Mononuclear cell (primary cell): ENCODE measurements at regions not wholly inside any gene's neighbourhood (a gene's known extent, or its start where the extent isn't known, plus 50 kb on each side); places are given as distances from the start of the nearest gene placed in this dataset.

Source experiments
- H3K27me3 ChIP-seq: 2 replicates; pipeline ENCODE4 v1.6.0; 2011; ENCODE audit warnings: low read length, control low read depth; ENCODE audit not compliant: insufficient read depth
- H3K4me1 ChIP-seq: 2 replicates; pipeline ENCODE4 v1.5.1; 2011; ENCODE audit warnings: mild to moderate bottlenecking, low read length, control low read depth; ENCODE audit not compliant: insufficient read depth
- H3K4me3 ChIP-seq: 2 replicates; pipeline ENCODE4 v1.5.1; 2011; ENCODE audit warnings: mild to moderate bottlenecking, low read length, moderate library complexity
- H3K9me3 ChIP-seq: 2 replicates; pipeline ENCODE4 v1.5.1; 2011; ENCODE audit warnings: low read depth, mild to moderate bottlenecking, control low read depth, low read length

DNA sequence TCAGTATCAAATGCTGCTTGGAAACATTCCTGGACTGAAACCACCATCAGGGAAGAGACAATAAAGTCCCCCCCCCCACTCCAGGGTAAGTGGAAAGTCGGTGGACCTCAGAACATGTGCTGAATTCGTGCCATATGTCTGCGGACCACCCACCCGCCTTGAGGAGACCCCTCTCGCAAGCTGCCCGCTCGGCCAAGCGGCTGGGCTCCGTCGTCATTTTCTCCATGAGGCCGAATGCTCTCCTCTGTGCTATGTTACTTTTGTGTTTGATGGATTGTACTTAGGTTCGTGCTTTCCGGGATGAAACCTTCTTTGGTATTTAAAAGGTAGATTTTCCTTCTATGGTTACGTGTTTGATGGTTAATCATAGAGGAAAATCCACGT is 136.2 kb upstream of the RTL1 start:
- H3K9me3 ChIP-seq, result no peaks in the 10 kb centered on the region

DNA sequence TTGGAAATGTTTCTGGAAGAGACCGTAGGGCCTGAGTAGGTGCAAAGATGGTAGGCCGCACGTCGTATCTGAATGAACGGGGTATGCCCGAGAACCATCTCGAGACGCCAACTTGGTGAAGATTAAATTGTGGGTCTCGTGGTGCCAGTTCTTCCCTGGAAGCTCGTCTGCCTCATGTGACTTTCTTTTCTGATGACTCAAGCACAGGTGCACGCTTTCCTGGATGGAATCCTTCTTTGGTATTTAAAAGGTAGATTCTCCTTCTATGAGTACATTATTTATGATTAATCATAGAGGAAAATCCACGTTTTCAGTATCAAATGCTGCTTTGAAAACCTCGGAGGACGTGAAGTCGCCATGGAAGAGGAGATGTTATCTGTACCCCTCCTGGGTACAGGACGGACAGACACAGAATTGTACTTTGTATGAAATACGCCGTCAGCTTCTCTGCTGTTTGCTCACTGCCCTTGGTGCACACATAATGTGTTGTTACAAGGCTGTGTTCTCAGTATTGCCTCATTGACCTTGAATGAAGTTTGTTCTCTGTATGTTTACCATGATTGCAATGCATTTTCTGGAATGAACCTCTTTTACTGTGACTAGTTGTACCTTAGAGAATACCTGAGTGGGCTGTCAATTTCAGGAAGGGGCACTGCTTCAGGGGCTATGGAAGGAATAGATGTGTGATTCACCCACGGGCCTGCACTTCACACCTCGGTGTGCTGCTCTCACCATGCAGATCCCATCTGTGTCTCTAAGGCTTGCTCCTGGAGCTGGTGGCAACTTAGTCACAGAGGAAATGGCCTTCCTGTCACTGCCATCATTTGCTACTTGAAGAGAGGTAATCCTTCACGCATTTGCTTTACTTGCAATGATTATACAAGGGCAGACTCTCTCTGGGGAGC is 137.3 kb upstream of the RTL1 start:
- Histone ChIP-seq H3K4me1 (no peaks in the 10 kb centered on the region), H3K9me3 (no peaks in the 10 kb centered on the region), H3K4me3 (no peak overlapping the region), H3K27me3 (no peaks in the 10 kb centered on the region)

More for the DNA sequence above, 136.2 kb upstream of the RTL1 start:
- Histone ChIP-seq H3K4me3 (no peak overlapping the region), H3K4me1 (no peaks in the 10 kb centered on the region), H3K27me3 (no peaks in the 10 kb centered on the region)

DNA sequence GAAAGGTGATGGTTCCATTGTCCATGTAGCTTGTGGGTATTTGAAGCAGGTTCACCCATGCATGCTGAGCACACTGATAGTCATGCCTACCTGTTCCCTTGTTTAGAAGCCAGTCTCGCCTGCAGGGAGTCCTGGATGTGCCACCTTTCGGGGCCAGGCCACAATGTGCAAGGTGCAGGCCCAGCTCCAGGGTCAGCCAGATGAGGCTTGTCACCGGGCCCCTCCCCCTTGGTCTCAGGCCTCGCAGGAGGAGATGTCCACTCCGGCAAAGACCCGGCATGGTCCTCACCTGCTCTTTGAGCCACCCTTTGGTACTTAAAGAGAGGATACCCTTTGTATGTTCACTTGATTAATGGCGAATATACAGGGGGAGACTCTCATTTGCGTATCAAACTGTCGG is 140.4 kb upstream of the RTL1 start:
- Histone ChIP-seq H3K4me1 (no peaks in the 10 kb centered on the region), H3K4me3 (no peak overlapping the region), H3K9me3 (no peaks in the 10 kb centered on the region), H3K27me3 (no peaks in the 10 kb centered on the region)

DNA sequence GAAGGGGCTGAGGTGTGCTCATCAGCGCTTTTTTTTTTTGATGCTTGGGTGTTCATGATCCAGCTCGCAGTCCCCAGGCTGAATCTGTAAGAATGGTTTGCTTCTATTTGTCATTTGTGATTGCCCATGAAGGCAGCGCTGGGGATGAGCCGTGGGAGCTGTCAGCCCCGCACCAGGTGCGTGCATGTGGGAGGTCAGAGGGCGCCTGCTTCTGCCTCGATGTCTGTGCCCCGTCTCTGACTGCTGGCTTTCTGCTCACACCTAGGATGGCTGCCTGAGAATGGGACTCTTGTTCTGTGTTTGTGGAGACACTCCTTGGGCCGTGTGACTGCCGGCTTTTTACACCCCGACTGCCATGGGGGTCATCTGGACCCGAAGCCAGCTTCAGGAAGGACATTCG is 141.2 kb upstream of the RTL1 start:
- H3K27me3 ChIP-seq, result no peaks in the 10 kb centered on the region
- no peaks in the 10 kb centered on the region for H3K9me3 ChIP-seq
- H3K4me3 ChIP-seq, result no peak overlapping the region
- H3K4me1 ChIP-seq, result no peaks in the 10 kb centered on the region

DNA sequence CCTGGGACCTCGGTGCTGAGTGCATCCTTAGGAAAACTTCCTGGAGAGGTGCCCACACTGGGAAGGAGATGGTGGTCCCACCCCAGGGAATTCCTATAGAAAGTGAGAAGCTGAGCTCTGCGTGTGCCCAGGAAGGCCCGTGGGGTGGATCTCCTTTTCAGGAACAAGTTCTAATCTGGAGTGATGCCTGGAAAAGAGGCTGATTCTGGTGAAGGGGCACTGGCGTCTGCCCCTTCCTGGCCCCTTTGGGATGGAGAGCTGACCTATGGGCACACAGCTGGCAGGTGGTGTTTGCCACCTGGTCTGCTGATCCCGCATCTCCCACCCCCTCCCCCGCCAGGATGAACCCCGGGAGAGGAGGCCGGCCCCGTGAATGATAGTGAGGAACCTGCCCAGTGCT is 142.0 kb upstream of the RTL1 start:
- Histone ChIP-seq H3K4me1 (no peaks in the 10 kb centered on the region), H3K9me3 (no peaks in the 10 kb centered on the region), H3K4me3 (no peak overlapping the region), H3K27me3 (no peaks in the 10 kb centered on the region)

DNA sequence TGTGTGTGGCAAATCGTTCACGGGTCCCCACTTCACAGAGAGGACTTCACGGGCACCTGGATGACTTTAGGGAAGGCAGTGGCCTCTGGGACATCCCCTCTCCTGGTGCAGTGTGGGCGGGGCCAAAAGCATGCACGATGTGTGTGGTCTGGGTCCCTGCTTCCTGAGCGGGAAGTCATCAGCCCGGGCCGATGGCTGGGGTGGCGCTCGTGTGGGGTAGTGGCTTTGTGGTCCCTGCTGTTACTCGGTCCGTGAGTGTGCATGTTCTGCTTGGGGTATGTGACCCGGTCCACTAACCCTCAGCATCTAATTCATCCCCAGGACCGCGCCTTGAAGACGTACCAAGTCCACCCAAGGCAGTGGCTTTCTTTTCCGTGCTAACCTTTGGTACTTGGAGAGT is 142.5 kb upstream of the RTL1 start:
- Histone ChIP-seq H3K4me3 (no peak overlapping the region), H3K9me3 (no peaks in the 10 kb centered on the region), H3K27me3 (no peaks in the 10 kb centered on the region), H3K4me1 (no peaks in the 10 kb centered on the region)

DNA sequence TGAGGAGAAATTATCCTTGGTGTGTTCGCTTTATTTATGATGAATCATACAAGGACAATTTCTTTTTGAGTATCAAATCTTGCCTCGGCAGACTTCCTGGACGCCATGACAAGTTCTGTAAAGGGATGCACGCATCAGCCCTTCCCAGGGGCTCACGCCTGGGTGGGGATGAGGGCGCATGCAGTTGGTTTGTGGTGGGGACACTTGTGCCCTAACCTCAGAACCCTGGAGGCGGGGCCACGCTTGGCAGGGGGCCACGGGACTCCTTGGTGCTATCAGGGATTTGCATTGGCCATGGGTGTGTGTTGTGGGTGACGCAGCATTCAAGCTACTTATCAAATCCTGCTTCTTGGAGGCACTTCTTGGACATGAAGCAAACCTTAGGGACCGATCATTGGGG is 143.8 kb upstream of the RTL1 start:
- Histone ChIP-seq H3K27me3 (no peaks in the 10 kb centered on the region), H3K4me3 (no peak overlapping the region), H3K4me1 (no peaks in the 10 kb centered on the region), H3K9me3 (no peaks in the 10 kb centered on the region)

DNA sequence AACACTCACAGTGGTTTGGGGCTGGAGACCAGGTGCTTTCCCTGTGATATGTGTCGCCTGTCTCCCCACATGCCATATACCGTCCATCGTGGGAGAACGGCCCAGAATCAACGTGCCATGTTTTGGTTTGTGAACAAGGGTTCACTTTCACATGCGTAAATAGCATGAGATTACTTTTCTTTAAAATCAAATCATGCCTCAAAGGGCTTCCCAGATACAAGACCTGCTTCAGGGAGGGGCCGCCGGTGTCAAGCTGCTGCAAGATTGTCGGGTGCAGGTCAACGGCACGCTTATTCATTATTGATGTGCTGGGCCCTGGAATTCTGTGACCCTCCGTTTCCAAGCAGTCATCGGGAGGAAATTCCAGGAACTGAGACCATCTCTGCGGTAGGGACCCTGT is 145.2 kb upstream of the RTL1 start:
- H3K27me3 ChIP-seq, result no peaks in the 10 kb centered on the region
- H3K9me3 ChIP-seq, result no peaks in the 10 kb centered on the region
- no peak overlapping the region for H3K4me3 ChIP-seq
- H3K4me1 ChIP-seq, result no peaks in the 10 kb centered on the region

DNA sequence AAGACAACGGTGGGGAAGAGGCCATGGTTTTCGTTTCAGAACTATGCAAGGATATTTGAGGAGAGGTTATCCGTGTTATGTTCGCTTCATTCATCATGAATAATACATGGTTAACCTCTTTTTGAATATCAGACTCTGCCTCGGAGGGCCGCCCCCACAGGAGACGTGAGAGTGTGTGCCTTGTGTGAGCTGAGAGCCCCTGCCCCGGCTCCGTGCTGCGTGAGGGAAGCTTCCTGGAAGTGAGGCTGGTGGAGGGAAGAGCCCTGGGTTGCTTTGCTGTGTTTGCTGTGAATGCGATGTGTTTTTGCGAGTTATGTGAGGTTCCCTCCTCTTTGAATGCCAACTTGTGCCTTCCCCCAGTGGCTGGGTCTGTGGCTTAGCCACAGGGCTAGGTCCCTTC is 146.0 kb upstream of the RTL1 start:
- H3K4me1 ChIP-seq, result no peaks in the 10 kb centered on the region
- H3K9me3 ChIP-seq, result no peaks in the 10 kb centered on the region
- H3K4me3 ChIP-seq, result no peak overlapping the region
- H3K27me3 ChIP-seq, result no peaks in the 10 kb centered on the region

DNA sequence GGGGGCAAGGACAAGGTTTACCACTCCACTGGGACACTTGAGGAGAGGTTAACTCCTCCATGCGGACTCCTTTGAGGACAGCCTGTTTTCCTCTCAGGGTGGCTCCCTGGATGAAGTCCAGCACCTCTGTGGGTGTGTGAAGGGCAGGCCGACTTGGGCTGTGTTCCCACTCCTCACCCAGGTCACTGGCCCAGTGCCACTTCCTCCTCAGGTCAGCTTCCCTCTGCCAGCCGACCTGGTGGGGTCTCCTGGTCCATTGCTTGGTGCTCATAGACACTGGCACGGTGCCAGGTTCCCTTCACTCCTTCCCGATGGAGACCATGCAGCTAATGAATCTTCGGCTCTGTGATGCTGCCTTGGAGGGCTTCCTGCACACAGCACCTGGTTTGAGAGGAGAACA is 146.4 kb upstream of the RTL1 start:
- Histone ChIP-seq H3K4me1 (no peaks in the 10 kb centered on the region), H3K27me3 (no peaks in the 10 kb centered on the region), H3K4me3 (no peak overlapping the region), H3K9me3 (no peaks in the 10 kb centered on the region)

DNA sequence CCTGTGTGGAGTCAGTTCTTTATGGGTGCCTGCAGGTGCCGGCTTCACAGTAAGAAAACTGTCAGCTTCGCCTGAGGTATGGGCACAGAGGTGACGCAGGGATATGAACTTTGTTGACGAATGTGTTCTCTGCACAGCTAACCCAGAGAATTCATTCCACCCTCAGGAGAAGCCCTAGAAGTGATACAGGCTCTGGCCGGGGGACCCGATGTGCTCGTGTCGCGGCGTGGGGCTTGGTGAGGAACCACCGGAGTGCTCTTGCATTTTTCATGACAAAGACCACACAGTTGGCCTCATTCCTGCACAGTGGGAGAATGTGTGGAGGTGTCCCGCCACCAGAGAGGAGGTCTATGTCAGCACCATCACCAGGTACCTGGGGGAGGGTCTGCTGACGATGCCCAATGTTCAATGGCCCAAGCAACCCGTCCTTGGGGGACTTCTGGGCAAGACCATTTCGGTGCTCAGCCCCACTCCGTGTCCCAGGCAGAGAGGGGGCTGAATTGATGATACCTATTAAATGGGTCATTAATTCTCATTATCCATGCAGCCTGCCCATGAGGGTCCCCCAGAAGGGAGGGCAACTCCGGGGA is 147.5 kb upstream of the RTL1 start:
- Histone ChIP-seq H3K4me3 (no peak overlapping the region), H3K4me1 (no peaks in the 10 kb centered on the region), H3K27me3 (no peaks in the 10 kb centered on the region)

DNA sequence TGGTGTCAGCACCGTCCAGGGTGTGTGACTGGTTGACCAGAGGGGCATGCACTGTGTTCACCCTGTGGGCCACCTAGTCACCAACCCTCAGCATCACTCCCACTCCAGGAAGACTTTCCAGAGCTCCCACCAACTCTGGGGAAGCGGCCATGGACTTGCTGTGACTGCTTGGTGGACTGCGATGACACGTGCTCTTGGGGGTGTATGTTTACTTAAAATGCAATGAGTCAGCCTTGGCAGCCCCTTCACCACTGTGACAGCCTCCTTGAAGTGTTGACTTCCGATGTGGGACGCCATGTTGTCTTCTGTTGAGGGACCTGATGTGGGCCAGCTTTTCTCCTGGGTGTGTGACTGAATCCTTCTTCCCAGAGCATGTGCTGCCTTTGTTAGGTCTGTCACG is 151.1 kb upstream of the RTL1 start:
- no peak overlapping the region for H3K4me3 ChIP-seq
- no peaks in the 10 kb centered on the region for H3K27me3 ChIP-seq
- no peaks in the 10 kb centered on the region for H3K9me3 ChIP-seq
- H3K4me1 ChIP-seq, result no peaks in the 10 kb centered on the region

More for the DNA sequence above, 147.5 kb upstream of the RTL1 start:
- H3K9me3 ChIP-seq, result no peaks in the 10 kb centered on the region

DNA sequence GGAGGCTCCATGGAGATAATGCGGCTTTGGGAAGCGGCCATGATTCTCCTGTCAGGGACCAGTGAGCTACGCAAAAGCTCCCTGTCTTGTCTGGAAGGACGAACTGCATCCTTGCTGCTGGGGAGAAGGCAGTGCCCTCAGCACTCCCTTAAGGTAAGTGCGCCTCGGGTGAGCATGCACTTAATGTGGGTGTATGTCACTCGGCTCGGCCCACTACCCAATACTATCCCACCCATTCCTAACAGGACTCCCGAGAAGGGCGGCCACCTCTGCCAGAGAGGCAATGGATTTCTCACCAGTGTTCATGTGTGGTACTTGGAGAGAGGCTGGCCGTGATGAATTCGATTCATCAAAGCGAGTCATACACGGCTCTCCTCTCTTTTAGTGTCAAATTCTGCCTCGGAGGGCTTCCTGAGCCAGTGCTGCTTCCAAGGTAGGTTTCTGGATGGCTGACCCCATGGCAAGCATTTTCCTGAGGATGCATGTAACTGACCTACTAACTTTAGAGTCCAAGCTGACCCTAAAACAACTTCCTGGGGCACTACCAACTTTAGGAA is 151.7 kb upstream of the RTL1 start:
- H3K9me3 ChIP-seq, result no peaks in the 10 kb centered on the region
- no peak overlapping the region for H3K4me3 ChIP-seq

DNA sequence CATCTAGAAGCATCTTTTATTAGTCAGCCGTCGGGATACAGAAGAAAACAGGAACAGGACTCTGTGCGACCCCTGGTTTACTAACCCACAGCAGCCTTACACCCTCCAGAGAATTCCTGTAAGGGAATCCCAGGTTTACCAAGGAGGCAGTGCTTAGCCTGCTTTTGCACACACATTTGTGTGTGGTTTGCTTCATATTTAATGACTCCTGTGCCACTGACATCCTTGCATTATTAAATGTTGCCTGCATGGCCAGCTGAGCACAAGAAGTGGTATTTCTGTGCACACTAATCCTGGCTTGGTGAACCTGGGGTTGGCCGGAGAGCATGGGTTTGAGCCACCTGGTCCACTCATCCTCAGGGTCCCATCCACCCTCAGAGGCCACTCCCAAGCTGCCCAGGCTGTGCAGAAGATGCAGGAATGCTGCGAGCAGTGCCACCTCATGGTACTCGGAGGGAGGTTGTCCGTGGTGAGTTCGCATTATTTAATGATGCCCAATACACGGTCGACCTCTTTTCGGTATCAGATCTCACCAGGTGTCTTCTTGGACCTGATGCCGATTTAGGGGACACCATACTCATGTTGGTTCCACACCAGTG is 152.4 kb upstream of the RTL1 start:
- no peaks in the 10 kb centered on the region for H3K9me3 ChIP-seq
- H3K27me3 ChIP-seq, result no peaks in the 10 kb centered on the region
- no peaks in the 10 kb centered on the region for H3K4me1 ChIP-seq
- H3K4me3 ChIP-seq, result no peak overlapping the region

More for the DNA sequence above, 151.7 kb upstream of the RTL1 start:
- H3K4me1 ChIP-seq, result no peaks in the 10 kb centered on the region
- no peaks in the 10 kb centered on the region for H3K27me3 ChIP-seq

DNA sequence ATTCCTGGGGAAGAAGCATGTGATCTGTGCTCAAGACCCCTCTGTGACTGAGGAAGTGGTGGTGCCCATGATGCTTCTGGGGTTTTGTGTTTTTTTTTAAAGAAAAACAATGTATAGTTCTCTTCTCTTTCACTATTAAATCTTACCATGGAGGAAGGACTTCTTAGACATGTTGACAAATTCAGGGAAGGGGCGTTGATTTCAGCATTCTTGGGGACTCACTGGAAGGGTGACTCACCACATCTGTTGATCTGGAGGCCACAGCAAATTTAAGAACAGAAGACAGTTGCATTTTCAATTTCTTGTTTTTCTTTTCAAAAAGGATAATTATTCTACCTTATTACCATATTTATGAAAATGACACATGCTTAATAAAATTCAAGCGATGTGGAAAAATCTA is 152.9 kb upstream of the RTL1 start:
- Histone ChIP-seq H3K27me3 (no peaks in the 10 kb centered on the region), H3K4me1 (no peaks in the 10 kb centered on the region), H3K9me3 (no peaks in the 10 kb centered on the region), H3K4me3 (no peak overlapping the region)
